ENCODE measurements at regions not wholly inside any gene's neighbourhood (a gene's known extent, or its start where the extent isn't known, plus 50 kb on each side); places are given as distances from the start of the nearest gene placed in this dataset.
A peak's percentile ranks its signal among the peaks of the same experiment; 100 is the strongest.

DNA sequence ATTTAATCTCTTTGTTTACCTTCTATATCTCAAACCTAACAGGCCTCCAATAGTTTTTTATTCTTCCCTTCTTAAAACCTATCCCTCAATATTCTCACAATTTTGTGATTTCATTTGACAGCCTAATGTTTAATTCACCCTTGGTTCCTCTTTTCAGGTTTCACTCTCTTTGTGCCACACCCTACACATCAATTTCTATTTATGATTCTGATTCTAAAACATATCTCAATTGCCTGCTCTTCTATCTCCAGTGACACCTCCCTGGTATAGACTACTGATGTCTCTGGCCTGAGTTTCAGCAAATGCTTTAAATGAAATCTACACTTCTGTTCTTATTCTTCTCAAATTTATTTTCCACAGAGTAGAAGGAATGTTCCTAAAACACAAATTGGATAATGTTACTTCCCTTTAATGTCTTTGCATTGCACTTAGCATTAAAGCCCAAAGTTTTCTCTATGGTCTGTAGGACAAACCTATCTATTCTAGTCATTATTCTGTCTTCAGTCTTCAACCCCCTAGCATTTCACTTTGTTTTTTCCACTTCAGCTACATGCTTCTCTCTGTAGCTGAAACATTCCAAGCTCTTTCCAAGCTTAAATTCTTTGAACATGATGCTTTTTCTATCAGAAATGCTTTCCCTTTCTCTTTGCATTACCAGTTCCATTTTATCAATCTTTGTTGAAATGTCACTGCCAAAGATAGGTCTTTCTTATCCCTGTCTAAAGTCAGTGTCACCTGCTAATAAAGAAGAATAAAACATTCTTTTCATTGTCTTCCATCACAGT is 622.0 kb downstream of the CENPC start:
- DNase-seq (no peak), ATAC-seq (ENCODE audit: poor library complexity) (no peak)
- intact Hi-C loops (cut with DNase I), result no loop called here

DNA sequence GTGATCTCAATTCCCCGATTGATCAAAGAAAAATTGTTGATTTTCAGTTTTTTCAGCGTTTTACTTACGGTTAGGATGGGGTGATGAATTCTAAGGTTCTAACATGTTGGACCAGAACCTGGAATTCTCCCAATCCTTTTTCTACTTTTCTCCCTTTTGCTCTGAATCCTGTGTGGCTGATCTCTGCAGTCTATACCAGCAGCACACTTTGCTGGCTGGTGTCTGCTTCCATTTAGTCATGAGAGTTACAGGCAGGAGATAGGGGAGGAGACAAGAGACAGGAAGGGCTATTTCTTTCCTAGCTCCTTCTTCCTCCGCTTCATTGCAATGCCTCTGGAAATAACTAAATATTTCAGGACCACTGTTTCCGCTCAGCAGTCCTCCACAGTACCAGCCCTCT is 623.9 kb downstream of the CENPC start:
- DNase-seq, result no peak
- intact Hi-C loops (cut with DNase I), result no loop called here
- ATAC-seq (ENCODE audit: poor library complexity), result no peak

DNA sequence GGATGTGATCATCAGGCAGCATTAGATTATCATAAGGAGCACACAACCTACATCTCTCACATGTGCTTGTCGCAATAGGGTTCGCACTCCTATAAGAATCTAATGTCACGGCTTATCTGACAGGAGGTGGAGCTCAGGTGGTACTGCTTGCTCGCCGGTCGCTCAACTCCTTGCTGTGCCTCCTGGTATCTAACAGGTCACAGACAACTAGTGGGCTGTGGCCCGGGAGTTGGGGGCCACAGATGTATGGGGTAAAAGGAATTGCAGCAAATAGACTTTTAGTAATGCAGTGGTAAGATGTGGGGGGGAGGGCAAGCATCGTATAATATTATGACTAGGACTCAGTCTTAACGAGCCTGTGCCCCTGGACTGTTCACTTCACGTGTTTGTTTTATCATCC is 624.8 kb downstream of the CENPC start:
- peak; percentile 23 for DNase-seq
- ATAC-seq (ENCODE audit: poor library complexity), result no peak
- intact Hi-C loops (cut with DNase I), result no loop called here

DNA sequence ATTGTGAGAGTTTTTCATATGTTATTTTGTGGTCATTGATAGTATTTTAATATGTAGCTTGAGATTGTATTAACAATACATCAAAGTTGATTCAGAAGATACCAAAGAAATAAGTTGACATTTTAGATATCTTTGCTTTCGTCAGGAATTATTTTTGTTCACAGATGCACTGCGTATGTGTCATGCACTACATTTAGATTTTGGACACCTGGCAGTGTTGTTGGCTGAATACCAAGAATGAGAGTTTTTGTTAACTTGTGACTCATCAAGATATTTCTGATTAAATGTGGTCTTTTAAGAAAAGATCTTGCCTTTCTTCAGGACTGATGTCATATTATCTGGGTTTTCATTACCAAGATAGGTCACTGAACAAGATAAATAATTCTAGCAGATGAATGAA is 633.4 kb downstream of the CENPC start:
- DNase-seq, result no peak
- intact Hi-C loops (cut with DNase I), result no loop called here
- no peak for ATAC-seq (ENCODE audit: poor library complexity)

DNA sequence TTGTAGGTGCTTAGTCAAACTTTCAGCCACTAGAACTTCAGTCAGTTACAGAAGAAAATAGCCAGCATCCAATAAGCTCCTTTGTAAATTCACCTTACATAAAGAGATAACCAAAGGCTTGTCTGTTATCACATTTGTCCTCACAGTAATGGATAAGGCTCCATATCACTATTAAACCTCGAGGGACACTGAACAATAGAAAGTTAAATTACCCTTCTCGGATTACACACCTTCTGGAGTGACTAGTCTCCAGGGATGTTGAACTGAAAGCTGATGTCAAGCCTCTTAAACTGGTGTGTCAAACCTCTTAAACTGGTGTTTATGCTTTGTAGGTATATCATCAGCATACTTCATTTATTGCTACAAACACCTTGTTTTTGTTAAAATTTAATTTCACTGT is 639.0 kb downstream of the CENPC start:
- intact Hi-C loops (cut with DNase I), result no loop called here
- no peak for ATAC-seq (ENCODE audit: poor library complexity)
- no peak for DNase-seq

- ATAC-seq (ENCODE audit: poor library complexity) (no peak), DNase-seq (no peak)
- intact Hi-C loops (cut with DNase I), result no loop called here
These were observed 645.8 kb downstream of the CENPC start for GRCh38 chr4:66899422-66900065.

DNA sequence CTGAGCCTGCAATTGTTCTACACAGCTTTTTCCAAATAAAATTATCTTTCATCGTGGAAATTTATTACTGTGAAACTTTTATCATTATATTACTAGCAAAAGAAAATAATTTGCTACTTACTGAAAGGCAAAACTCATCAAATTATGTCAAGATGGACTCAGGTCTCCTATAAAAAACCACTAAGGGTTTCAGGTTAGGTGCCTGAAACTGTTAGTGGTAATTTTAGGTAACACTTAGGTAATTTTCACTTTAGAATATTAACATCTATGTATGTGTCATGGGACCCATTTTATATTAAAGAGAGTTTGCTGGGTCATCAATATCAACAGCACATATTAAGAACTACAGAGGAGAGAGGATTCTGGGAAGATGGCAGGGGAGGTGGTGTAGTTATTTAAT is 651.5 kb downstream of the CENPC start:
- intact Hi-C loops (cut with DNase I), result no loop called here
- no peak for DNase-seq
- no peak for ATAC-seq (ENCODE audit: poor library complexity)

- intact Hi-C loops (cut with DNase I), result no loop called here
- no peak for DNase-seq
- no peak for ATAC-seq (ENCODE audit: poor library complexity)
These were observed 658.2 kb downstream of the CENPC start for GRCh38 chr4:66887061-66887460.

GRCh38 chr4:66885501-66886165 is 659.7 kb downstream of the CENPC start:
- DNase-seq (no peak), ATAC-seq (ENCODE audit: poor library complexity) (no peak)
- intact Hi-C loops (cut with DNase I), result no loop called here

GRCh38 chr4:66876946-66877345 is 668.4 kb downstream of the CENPC start:
- DNase-seq (no peak), ATAC-seq (ENCODE audit: poor library complexity) (no peak)
- intact Hi-C loops (cut with DNase I), result no loop called here

DNA sequence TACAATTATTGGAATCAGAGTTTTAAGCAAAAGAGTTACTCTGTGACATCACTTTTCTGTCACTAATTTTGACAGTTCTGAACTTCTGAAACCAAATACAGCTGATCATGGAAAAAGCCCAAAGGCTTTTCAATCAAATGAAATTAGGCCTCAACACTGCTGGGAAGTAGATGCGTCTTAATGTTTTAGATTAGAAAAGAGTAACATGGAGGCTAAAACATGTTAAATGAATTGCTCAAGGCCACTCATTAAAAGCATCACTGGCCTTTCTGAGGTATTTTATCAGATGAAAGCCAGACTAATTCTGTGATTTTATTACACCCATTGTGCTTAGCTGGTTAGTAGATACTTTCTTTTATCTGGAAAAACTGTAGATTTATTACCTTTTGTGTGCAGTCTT is 672.6 kb downstream of the CENPC start:
- intact Hi-C loops (cut with DNase I), result no loop called here
- DNase-seq (no peak), ATAC-seq (ENCODE audit: poor library complexity) (no peak)

GRCh38 chr4:66863481-66863880 is 681.8 kb downstream of the CENPC start:
- no peak for DNase-seq
- intact Hi-C loops (cut with DNase I), result no loop called here
- no peak for ATAC-seq (ENCODE audit: poor library complexity)

- ATAC-seq (ENCODE audit: poor library complexity) (no peak), DNase-seq (no peak)
- intact Hi-C loops (cut with DNase I), result no loop called here
These were observed 689.3 kb downstream of the CENPC start for GRCh38 chr4:66855956-66856355.

- intact Hi-C loops (cut with DNase I), result no loop called here
- no peak for DNase-seq
- ATAC-seq (ENCODE audit: poor library complexity), result no peak
These were observed 691.5 kb downstream of the CENPC start for GRCh38 chr4:66853845-66854244.

- ATAC-seq (ENCODE audit: poor library complexity) (no peak), DNase-seq (no peak)
- intact Hi-C loops (cut with DNase I), result no loop called here
These were observed 692.5 kb downstream of the CENPC start for GRCh38 chr4:66852843-66853242.

DNA sequence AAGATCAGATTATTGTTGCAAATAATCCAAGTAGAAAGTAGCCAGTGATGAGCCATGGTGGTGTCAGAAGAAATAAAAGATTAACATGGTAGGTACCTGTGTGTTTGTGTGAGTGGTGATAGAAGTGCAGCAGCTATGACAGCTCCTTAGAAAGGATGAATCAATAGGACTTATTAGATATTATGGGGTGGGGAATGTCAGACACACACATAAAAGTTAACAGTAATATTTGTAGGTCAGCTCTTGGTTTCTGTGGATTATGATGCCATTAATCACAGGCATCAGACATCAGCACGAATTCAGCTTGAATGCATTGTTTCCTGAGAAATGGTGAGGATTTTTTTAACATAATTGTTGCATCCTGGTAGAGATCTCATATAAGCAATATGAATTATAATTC is 695.7 kb downstream of the CENPC start:
- intact Hi-C loops (cut with DNase I), result no loop called here
- ATAC-seq (ENCODE audit: poor library complexity) (no peak), DNase-seq (no peak)

- intact Hi-C loops (cut with DNase I), result no loop called here
- no peak for ATAC-seq (ENCODE audit: poor library complexity)
- DNase-seq, result no peak
These were observed 702.6 kb downstream of the CENPC start for GRCh38 chr4:66842724-66843088.

GRCh38 chr4:66842026-66842723 is 703.1 kb downstream of the CENPC start:
- ATAC-seq (ENCODE audit: poor library complexity) (no peak), DNase-seq (no peak)

DNA sequence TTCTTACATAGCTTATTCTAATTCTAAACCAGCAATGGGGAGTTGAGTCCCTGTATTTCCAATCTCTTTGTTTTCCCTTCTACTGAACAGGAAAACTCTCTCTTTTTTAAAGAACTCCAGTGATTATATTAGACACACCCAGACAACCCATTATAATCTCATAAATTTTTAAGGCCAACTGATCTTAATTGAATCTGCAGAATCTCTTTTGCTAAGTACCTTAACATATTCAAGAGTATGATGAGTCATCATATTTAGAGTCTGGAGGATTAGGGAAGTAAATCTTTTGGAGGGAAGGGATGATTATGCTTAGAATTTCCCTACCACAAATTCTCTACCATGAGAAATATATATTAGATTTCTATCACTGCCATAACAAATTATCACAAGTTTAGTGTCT is 705.1 kb downstream of the CENPC start:
- no peak for DNase-seq
- no peak for ATAC-seq (ENCODE audit: poor library complexity)
- intact Hi-C loops (cut with DNase I), result no loop called here

More at GRCh38 chr4:66842026-66842723, 703.1 kb downstream of the CENPC start:
- intact Hi-C loops (cut with DNase I), result no loop called here

Measured in Right ventricle myocardium superior (tissue), 1 donor.